HG02798 (cell line): ENCODE measurements at regions not wholly inside any gene's neighbourhood (a gene's known extent, or its start where the extent isn't known, plus 50 kb on each side); places are given as distances from the start of the nearest gene placed in this dataset.
A peak's percentile ranks its signal among the peaks of the same experiment; 100 is the strongest.

Experiments
- ATAC-seq: cut with Tn5 transposase; IDR thresholded peaks from one replicate; pipeline ENCODE4 v1.9.1; 2021; ENCODE audit warnings: mild to moderate bottlenecking; ENCODE audit not compliant: unreplicated experiment, poor library complexity

DNA sequence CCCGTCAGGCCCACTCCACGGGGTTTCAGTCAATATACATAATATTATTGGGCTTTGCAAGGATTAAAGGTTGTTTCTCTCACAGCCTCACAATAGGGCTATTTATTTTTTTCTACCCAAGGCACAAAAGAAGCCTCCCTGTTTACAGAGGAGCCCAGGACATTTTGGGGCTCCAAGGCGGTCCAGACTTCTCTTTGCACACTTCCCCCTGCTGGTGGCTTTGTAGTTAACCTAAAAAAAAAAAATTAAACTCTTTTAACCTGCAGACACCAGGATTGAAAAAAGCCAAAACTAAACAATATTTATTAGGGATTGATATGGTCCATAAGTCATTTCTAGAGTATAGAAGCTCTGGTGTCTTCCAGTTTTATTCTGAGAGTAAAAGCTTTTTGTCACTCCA is 169.7 kb upstream of the ZFHX3 start:
- ATAC-seq, result no peak

GRCh38 chr16:73216932-73217331 is 169.0 kb upstream of the ZFHX3 start:
- no peak for ATAC-seq

GRCh38 chr16:73215678-73216377 is 167.9 kb upstream of the ZFHX3 start:
- ATAC-seq, result no peak

GRCh38 chr16:73214825-73215677 is 167.1 kb upstream of the ZFHX3 start:
- ATAC-seq, result no peak

GRCh38 chr16:73213732-73214455 is 166.0 kb upstream of the ZFHX3 start:
- no peak for ATAC-seq

DNA sequence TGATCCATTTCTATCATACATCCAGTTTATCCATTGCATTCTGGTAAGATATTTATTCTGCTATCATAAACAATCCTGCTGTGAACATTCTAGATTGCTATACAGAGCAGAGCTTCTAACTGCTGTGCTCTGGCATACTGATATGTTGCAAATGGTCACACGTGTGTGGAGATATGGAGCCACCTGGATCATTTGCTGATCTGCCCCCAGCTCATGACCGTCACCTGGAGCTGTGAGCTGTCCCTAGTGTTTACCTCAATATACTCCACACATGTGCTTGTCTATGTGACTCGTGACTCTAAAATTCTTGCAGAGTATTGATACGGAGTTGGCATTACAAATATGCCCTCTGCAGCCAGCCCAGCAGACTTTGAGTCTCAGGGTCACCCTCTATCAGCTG is 164.5 kb upstream of the ZFHX3 start:
- ATAC-seq, result no peak

GRCh38 chr16:73210686-73211085 is 162.8 kb upstream of the ZFHX3 start:
- ATAC-seq, result no peak

- ATAC-seq, result no peak
Measured at GRCh38 chr16:73210084-73210483, 162.2 kb upstream of the ZFHX3 start.

GRCh38 chr16:73209190-73209589 is 161.3 kb upstream of the ZFHX3 start:
- no peak for ATAC-seq

DNA sequence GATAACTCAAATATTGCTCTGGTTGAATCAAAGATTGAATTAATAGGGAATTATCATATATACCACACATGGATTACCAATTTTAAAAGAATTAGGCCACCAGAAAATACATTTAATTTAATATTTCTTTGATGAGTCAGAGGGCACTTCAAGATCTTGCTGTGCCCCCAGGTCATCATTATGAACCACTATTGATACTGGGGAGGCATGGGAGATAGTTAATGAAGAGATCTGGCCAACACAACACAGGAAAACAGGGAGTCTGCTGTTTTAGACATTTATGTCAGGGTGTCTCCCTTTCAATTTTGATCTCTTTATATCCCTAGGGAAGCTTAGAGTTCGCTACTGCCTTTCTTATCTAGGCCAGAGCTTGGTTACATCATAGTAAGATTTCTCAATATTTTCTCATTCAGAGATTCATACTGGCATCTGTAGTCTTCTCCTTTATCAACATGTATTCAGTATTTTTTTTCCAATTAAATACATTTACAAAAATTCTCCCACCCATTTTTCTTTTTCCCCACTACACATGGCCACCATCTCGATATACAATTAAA is 158.3 kb upstream of the ZFHX3 start:
- no peak for ATAC-seq

- no peak for ATAC-seq
Measured at GRCh38 chr16:73205153-73205886, 157.4 kb upstream of the ZFHX3 start.

- ATAC-seq, result no peak
Measured at GRCh38 chr16:73204359-73205152, 156.6 kb upstream of the ZFHX3 start.

GRCh38 chr16:73202161-73202729 is 154.3 kb upstream of the ZFHX3 start:
- no peak for ATAC-seq

- no peak for ATAC-seq
Measured at GRCh38 chr16:73199214-73199613, 151.3 kb upstream of the ZFHX3 start.

GRCh38 chr16:73198481-73198880 is 150.6 kb upstream of the ZFHX3 start:
- no peak for ATAC-seq

- ATAC-seq, result no peak
Measured at GRCh38 chr16:73197598-73197997, 149.7 kb upstream of the ZFHX3 start.

DNA sequence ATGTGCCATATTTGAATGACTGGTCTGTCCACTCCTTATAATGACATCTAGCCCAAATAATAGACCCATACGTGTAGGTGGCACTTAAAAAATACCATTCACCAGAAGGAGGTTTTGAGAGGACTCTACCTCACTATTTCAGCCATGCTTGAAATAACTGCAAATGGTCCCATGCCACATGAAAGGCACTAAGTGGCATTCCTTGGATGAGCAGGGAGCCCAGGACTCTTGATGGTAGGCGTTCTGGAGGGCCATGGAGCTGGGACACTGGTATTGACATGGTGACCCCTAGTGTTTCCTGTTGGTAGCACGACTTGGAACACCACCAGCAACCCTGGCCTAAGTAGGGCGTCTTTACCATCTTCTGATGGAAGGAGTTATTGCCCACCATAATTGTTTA is 148.7 kb upstream of the ZFHX3 start:
- peak; percentile 72 for ATAC-seq

GRCh38 chr16:73193464-73193863 is 145.5 kb upstream of the ZFHX3 start:
- ATAC-seq, result no peak
